HEK293T (cell line): ENCODE measurements at regions not wholly inside any gene's neighbourhood (a gene's known extent, or its start where the extent isn't known, plus 50 kb on each side); places are given as distances from the start of the nearest gene placed in this dataset.

Experiments used
- CTCF ChIA-PET: fragments of 350-600 bp; formaldehyde crosslinking; extraction: SDS; loops from one replicate; lab custom pipeline; 2021; ENCODE audit warnings: antibody characterized with exemption, inconsistent platforms; lab: Yijun Ruan, JAX
- POLR2A ChIA-PET: fragments of 350-600 bp; formaldehyde crosslinking; extraction: SDS; loops from one replicate; lab custom pipeline; 2020; ENCODE audit warnings: antibody characterized with exemption, inconsistent platforms; lab: Yijun Ruan, JAX
- DNase-seq: peaks from one replicate; pipeline ENCODE4 v3.0.0; 2012; ENCODE audit warnings: mixed read lengths; ENCODE audit errors: extremely low spot score
- ARNT ChIP-seq: fragments of 450-650 bp; IDR thresholded peaks from 2 replicates; pipeline ENCODE4 v1.6.1; 2017; ENCODE audit warnings: mild to moderate bottlenecking
- BHLHE40 ChIP-seq: fragments of 450-650 bp; IDR thresholded peaks from 2 replicates; pipeline ENCODE4 v1.6.1; 2016; ENCODE audit warnings: mild to moderate bottlenecking, moderate library complexity, borderline replicate concordance
- CTBP1 ChIP-seq: fragments of 450-650 bp; IDR thresholded peaks from 2 replicates; pipeline ENCODE4 v1.6.1; 2016; ENCODE audit warnings: borderline replicate concordance
- ELF4 ChIP-seq: fragments of 450-650 bp; IDR thresholded peaks from 2 replicates; pipeline ENCODE4 v1.6.1; 2017; ENCODE audit warnings: antibody characterized with exemption
- FOXA1 ChIP-seq: fragments of 450-650 bp; IDR thresholded peaks from 2 replicates; pipeline ENCODE4 v1.6.1; 2016; ENCODE audit warnings: mild to moderate bottlenecking
- FOXK2 ChIP-seq: fragments of 450-650 bp; IDR thresholded peaks from 2 replicates; pipeline ENCODE4 v1.6.1; 2016; ENCODE audit warnings: mild to moderate bottlenecking
- FOXM1 ChIP-seq: fragments of 450-650 bp; IDR thresholded peaks from 2 replicates; pipeline ENCODE4 v1.6.1; 2017; ENCODE audit warnings: mild to moderate bottlenecking, borderline replicate concordance
- HDGF ChIP-seq: fragments of 450-650 bp; IDR thresholded peaks from 2 replicates; pipeline ENCODE4 v1.6.1; 2017; ENCODE audit warnings: antibody characterized with exemption, borderline replicate concordance
- L3MBTL2 ChIP-seq: fragments of 450-650 bp; conservative IDR thresholded peaks from 2 replicates; pipeline ENCODE4 v1.6.1; 2016; ENCODE audit warnings: mild to moderate bottlenecking
- LEF1 ChIP-seq: fragments of 450-650 bp; IDR thresholded peaks from 2 replicates; pipeline ENCODE4 v1.6.1; 2017; ENCODE audit warnings: mild to moderate bottlenecking, borderline replicate concordance
- NFRKB ChIP-seq: fragments of 450-650 bp; IDR thresholded peaks from 2 replicates; pipeline ENCODE4 v1.6.1; 2016; ENCODE audit warnings: mild to moderate bottlenecking, moderate library complexity
- PKNOX1 ChIP-seq: fragments of 450-650 bp; IDR thresholded peaks from 2 replicates; pipeline ENCODE4 v1.6.1; 2016
- SP1 ChIP-seq: fragments of 450-650 bp; IDR thresholded peaks from 2 replicates; pipeline ENCODE4 v1.6.1; 2017
- SUZ12 ChIP-seq: fragments of 450-650 bp; IDR thresholded peaks from 2 replicates; pipeline ENCODE4 v1.6.1; 2016; ENCODE audit warnings: mild to moderate bottlenecking
- TARDBP ChIP-seq: fragments of 450-650 bp; IDR thresholded peaks from 2 replicates; pipeline ENCODE4 v1.6.1; 2016
- ZNF384 ChIP-seq: fragments of 450-650 bp; IDR thresholded peaks from 2 replicates; pipeline ENCODE4 v1.6.1; 2016

DNA sequence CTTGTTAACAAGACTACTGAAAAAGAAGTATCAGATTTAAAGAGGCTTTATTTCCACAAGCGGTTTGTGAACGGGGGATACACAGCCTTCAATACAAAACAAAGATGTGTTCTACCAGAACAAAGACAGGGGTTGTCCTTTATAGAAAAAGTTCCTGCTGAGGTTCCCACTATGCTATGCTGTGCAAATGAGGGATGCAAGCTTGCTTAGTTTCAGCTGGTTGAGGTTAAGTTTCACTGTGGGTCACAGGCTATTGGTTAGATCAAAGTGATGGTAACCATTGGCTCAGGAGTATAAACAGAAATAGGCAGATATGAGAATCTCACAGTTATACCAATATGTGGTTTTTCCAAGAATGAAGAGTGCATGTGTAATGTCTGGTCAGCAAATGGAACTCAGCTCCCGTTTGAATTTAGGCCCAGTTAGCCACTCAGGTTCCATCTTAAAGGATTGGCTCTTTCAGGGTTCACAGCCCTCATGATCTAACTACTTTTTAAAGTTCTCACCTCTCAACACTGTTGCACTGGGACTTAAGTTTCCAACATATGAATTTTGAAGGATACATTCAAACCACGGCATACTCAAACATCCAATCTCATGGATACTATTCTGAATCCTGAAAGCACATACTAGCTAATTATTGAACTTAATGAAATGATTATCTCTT is 215.4 kb upstream of the DCN start:
- CTCF ChIA-PET, result no interaction called here
- POLR2A ChIA-PET, result no interaction called here

DNA sequence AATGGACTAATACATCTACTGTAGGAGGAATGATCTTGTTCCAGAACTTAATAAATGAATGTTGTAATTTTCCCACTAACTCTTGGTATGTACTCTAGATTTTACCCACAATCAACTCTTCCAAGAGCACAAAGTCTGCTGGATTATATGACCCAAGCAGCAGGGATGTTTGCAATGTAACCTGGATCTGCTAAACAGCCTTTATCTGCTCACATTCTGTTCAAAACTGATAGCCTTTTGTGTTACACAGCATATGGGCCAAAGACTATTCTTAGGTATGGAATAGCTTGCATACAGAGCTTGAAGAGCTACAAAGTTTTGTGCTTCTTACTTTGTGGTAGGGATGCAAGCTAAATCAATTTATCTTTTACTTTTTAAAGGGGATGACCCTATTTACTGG is 213.7 kb upstream of the DCN start:
- no peak for DNase-seq
- ChIA-PET CTCF (interaction anchor here (1.2 kb wide), 1 partner anchor 14 kb away, joined by 6 read pairs; no protein-coding TSS in a partner anchor), POLR2A (no interaction called here)
- no peak for TF ChIP-seq FOXM1
- TF ChIP-seq ARNT, result no peak

More for the DNA sequence above, 215.4 kb upstream of the DCN start:
- TF ChIP-seq HDGF (no peak), FOXM1 (no peak), ZNF384 (no peak), TARDBP (no peak), ELF4 (no peak), FOXK2 (no peak), PKNOX1 (no peak), LEF1 (no peak), FOXA1 (no peak), L3MBTL2 (no peak), CTBP1 (no peak), ARNT (no peak), SP1 (no peak), NFRKB (no peak), SUZ12 (no peak), BHLHE40 (no peak)
- no peak for DNase-seq

DNA sequence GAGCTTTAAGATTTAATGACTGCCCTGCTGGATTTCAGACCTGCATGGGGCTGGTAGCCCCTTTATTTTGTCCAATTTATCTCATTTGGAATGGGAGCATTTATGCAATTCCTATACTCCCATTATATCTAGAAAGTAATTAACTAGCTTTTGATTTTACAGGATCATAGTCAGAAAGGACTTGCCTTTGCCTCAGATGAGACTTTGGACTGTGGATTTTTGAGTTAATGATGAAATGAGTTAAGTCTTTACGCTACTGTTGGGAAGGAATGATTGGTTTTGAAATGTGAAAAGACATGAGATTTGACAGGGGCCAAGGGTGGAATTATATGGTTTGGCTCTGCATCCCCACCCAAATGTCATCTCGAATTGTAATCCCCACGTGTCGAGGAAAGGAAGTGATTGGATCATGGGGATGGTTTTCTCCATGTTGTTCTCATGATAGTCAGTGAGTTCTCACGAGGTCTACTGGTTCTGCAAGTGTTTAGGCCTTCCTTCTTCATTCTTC is 213.1 kb upstream of the DCN start:
- POLR2A ChIA-PET, result no interaction called here
- TF ChIP-seq SUZ12, result no peak
- TF ChIP-seq LEF1, result no peak
- no peak for TF ChIP-seq BHLHE40
- TF ChIP-seq L3MBTL2, result no peak
- TF ChIP-seq CTBP1, result no peak
- TF ChIP-seq ELF4, result no peak
- TF ChIP-seq PKNOX1, result no peak
- TF ChIP-seq FOXA1, result no peak
- TF ChIP-seq NFRKB, result no peak
- TF ChIP-seq ZNF384, result no peak
- no peak for TF ChIP-seq ARNT
- no peak for TF ChIP-seq FOXK2
- no peak for TF ChIP-seq FOXM1
- TF ChIP-seq HDGF, result no peak
- TF ChIP-seq TARDBP, result no peak
- TF ChIP-seq SP1, result no peak
- DNase-seq, result no peak
- CTCF ChIA-PET, result no interaction called here

DNA sequence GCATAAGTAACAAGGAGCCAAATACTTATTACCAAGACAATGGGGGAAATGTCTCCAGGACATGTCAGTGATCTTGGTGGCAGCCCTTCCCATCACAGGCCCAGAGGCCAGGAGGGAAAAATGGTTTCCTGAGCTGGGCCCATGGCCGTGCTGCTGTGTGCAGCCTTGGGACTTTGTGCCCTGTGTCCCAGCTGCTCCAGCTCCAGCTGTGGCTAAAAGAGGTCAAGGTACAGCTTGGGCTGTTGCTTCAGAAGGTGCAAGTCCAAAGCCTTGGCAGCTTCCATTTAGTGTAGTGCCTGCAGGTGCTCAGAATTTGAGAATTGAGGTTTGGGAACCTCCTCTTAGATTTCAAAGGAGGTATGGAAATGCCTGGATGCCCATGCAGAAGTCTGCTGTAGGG is 212.3 kb upstream of the DCN start:
- POLR2A ChIA-PET, result no interaction called here

GRCh38 chr12:91388573-91388972 is 206.0 kb upstream of the DCN start:
- TF ChIP-seq FOXK2 (no peak), ZNF384 (no peak), BHLHE40 (no peak), CTBP1 (no peak), HDGF (no peak), FOXM1 (no peak), FOXA1 (no peak), SUZ12 (no peak), SP1 (no peak), PKNOX1 (no peak), NFRKB (no peak), TARDBP (no peak), L3MBTL2 (no peak), ELF4 (no peak), LEF1 (no peak), ARNT (no peak)
- POLR2A ChIA-PET, result interaction anchor here (0.6 kb wide), 1 partner anchor 645 kb away, joined by 3 read pairs; no protein-coding TSS in a partner anchor
- DNase-seq, result no peak
- CTCF ChIA-PET, result no interaction called here

More for the DNA sequence above, 212.3 kb upstream of the DCN start:
- no peak for DNase-seq
- CTCF ChIA-PET, result no interaction called here
- TF ChIP-seq FOXA1 (no peak), HDGF (no peak), PKNOX1 (no peak), ZNF384 (no peak), SP1 (no peak), FOXM1 (no peak), CTBP1 (no peak), ARNT (no peak)
